ENCODE measurements at regions not wholly inside any gene's neighbourhood (a gene's known extent, or its start where the extent isn't known, plus 50 kb on each side); places are given as distances from the start of the nearest gene placed in this dataset.

- DNase-seq, result no peak
Measured at GRCh38 chr22:49107961-49108530, 719.6 kb downstream of the BRD1 start.

- DNase-seq, result no peak
Measured at GRCh38 chr22:49107561-49107960, 720.1 kb downstream of the BRD1 start.

DNA sequence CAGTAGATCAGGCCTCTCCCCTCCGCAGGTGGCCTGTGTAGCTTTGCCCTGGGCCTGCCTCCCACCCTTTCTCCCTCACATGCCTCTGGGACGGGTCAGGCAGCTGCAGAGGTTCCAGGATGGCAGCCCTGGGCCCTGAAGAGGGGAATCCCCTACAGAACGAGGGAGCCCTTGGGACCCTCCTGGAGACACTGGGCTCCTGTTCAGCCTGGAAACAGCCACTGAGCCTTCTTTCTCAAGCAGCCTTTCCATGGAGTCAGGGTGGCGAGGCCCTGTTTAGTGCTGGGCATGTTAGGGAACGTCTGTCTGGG, 720.9 kb downstream of the BRD1 start:
- DNase-seq, result no peak

GRCh38 chr22:49106096-49106841, 721.4 kb downstream of the BRD1 start:
- peak; percentile 75 for DNase-seq

DNA sequence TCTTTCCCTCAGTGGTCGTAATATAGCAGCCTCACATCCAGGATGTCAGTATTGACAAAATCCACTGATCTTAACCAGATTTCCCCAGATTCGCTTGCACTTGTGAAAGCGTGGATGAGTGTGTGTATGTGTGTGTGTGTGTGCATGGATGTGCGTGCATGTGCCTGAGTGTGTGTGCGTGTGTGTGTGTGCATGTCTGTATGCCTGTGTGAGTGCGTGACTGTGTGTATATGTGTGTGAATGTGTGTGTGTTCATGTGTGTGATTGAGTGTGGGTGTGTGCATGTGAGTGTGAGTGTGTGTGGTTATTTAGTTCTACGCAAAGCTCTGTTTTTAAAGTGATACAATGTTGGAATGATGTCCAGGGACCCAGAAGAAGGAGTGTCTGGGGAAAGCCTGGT, 723.2 kb downstream of the BRD1 start:
- DNase-seq, result no peak

DNA sequence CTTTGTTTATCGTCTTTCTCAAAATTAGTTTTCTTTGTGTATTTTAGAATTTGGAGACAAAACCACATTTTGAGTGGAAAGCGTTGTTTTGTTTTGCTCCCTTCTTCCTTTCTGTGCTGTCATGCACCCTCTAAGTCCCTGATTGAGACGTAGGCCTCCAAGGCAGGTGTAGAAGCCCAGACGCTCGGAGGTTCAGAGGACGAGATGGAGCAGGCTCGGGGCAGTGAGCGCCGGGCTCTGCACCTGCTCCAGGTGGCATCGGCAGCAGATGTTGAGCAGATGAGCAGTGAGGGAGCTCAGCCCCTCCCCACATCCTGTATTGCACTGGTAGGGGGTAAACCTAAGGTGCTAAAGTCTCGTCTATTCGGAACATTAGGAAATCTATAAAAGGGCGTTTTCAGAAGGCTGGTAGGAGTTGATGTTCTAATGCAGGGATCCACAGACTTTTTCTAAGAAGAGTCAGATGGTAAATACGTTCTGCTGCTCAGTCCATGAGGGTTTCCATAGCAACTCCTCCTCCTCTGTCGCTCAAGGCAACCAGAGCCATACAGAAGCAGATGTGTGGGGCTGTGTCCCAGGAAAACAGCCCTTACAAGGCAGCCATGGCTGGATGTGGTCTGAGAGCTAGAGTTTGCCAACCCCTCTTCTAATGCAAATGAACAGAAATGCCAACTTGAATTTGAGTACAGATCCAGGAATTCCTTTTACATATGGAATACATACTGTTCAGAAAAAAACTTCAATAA, 724.2 kb downstream of the BRD1 start:
- peak; percentile 92 for DNase-seq

DNA sequence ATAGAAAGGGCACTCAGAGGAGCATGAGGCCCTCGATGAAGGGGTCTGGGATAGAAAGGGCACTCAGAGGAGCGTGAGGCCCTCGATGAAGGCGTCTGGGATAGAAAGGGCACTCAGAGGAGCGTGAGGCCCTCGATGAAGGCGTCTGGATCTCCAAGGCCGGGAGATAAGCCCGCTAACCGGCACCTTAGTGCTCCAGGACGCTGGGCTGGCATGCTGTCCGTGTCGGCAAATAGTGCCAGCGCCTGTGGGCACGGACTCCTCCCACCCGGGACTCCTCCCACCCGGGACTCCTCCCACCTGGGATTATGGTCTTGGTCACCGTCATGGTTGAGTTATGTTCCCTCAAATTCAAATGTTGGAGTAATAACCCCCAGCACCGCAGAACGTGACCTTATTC, 725.3 kb downstream of the BRD1 start:
- DNase-seq, result no peak

GRCh38 chr22:49101873-49102272, 725.8 kb downstream of the BRD1 start:
- no peak for DNase-seq

GRCh38 chr22:49101225-49101624, 726.4 kb downstream of the BRD1 start:
- DNase-seq, result no peak

GRCh38 chr22:49100773-49101172, 726.9 kb downstream of the BRD1 start:
- DNase-seq, result no peak

DNA sequence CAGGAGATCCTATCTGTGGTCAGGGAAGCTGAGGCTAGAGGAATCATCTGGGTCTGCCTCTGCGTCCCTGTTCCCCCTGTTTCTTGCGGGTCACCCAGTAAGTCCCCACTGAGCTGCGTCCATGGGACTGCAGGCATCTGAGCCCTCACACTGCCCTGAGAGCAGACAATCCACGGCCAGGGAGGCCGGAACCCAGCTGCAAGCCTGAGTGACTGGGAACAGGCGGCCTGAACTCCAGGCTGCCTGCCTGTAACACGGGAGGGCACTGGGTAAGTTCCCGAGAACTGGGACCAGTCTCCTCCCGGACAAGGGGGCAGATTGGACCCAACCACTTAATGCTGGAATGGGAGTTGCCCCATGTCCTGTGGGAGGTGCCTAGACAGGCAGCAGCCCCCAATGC, 727.4 kb downstream of the BRD1 start:
- no peak for DNase-seq

GRCh38 chr22:49099496-49100124, 728.1 kb downstream of the BRD1 start:
- no peak for DNase-seq

DNA sequence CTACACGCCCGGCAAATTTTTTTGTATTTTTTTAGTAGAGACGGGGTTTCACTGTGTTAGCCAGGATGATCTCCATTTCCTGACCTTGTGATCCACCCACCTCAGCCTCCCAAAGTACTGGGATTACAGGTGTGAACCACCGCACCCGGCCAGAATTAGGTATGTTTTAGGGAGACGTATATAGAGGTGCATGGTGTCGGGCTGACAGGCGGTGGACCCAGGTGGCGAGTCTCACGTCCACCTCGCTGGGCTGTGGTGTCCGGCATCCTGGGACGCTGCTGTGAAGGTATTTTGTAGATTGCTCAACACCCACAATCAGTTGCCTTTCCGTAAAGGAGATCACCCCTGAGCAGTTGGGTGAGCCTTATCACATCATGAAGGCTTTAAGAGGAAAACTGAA, 728.6 kb downstream of the BRD1 start:
- no peak for DNase-seq

DNA sequence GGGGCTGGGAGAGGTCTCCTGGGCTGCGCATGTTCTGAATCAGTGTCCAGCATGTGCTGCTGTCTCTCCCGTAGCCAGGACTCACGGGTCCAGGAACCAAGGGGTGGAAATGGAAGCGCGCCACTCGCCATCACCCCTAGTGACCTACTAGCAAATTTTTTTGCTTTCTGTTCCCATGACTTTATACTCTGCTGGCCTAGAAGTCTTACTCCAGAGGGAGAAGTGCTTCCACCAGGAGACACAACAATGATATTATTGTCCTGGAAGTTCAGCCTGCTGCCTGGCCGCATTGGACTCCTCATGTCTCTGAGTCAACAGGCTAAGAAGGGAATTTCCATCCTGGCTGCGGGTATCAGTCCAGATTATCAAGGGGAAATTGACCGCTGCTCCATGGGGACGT, 729.7 kb downstream of the BRD1 start:
- DNase-seq, result no peak

- DNase-seq, result no peak
Measured at GRCh38 chr22:49097171-49097925, 730.3 kb downstream of the BRD1 start.

DNA sequence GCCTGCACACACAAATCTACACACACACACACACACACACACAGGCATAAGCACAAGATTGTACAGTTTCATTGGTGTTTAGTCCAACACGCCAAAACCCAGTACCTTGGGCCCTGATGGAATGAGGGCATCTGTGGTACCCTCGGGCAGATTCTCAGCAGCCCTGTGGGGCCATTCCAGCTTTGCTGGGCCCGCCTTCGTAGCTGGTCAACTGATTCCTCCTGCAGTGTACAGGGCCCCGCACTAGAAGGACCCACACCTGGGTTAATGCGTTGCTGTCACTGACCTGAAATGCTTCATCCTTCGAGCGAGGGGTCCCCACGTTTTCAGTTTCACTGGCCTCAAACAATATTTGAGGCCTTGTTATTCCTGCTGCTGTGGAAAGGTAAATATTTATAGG, 731.2 kb downstream of the BRD1 start:
- DNase-seq, result no peak

- no peak for DNase-seq
Measured at GRCh38 chr22:49095366-49095765, 732.3 kb downstream of the BRD1 start.

DNA sequence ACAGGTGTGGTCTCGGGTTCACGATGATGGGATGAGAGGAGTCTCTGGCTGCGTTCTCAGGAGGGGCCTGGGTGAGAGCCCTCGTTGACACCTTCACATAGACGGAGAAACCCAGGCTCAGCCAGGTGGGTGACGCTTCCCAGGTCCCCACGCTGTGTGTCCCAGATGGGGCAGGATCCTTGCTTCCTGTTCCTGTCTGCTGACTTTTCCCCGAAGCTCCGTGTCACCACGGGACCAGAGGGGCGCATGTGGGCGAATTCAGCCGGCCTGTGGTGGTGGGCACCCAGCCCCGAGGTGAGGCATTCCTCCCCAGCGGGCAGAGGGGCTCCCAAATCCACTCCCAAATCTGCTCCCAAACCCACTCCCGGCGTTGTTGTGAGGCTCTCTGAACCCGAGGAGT, 732.8 kb downstream of the BRD1 start:
- no peak for DNase-seq

DNA sequence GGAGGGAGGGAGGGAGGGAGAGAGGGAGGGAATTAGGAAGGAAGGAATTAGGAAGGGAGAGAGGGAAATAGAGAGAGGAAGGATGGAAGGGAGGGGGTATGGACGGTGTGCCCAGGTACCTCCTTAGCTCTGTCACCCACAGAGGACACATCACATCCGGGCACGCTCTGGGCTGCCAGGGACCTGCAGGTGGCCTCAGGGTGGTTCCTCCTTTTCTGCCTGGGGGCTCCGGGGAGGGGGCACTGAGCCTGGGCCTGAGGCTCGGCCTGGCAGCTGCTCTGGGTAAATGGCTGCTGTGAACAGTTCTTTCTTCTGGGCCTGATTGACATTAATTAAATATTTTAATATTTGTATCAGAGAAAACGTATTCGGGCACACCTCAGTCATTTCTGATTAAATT, 733.5 kb downstream of the BRD1 start:
- DNase-seq, result peak; percentile 87

- peak; percentile 91 for DNase-seq
Measured at GRCh38 chr22:49093192-49093880, 734.3 kb downstream of the BRD1 start.

DNA sequence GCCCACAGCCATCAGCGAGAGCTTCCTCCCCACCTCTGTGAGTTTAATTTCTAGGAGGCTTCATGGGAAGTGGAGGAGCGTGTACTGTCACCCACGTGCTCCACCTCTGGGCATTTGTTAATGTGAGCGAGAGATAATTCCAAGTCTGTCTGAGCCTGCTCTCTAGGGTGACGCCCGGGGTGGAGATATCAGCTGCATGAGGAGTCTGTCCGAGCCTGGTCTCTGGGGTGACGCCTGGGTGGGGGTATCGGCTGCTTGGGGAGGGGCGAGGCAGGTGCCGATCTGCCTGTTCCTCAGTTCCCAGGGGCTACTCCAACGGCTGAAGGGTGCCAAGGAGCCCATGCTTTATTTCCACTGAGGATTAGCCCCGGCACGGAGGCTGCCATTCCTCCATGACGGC, 735.0 kb downstream of the BRD1 start:
- DNase-seq, result no peak

- DNase-seq, result no peak
Measured at GRCh38 chr22:49091917-49092545, 735.6 kb downstream of the BRD1 start.
